H1 (cell line): ENCODE measurements at regions not wholly inside any gene's neighbourhood (a gene's known extent, or its start where the extent isn't known, plus 50 kb on each side); places are given as distances from the start of the nearest gene placed in this dataset.

Experiments
- CTCF ChIA-PET: fragments of 300-600 bp; sonication (Branson Sonifier 250); formaldehyde crosslinking; loops from one replicate; lab custom pipeline; 2021; ENCODE audit not compliant: partially characterized antibody; lab: Charles Lee
- POLR2A ChIA-PET: fragments of 300-600 bp; sonication (Branson Sonifier 250); formaldehyde crosslinking; loops from one replicate; lab custom pipeline; 2021; ENCODE audit warnings: inconsistent platforms; ENCODE audit not compliant: partially characterized antibody; lab: Charles Lee
- DNase-seq, 2 experiments: peaks; one replicate each; pipeline versions ENCODE4 v3.0.0 to v3.0.0-alpha.2; 2010 to 2022; ENCODE audit warnings: low spot score in 2 of 2, low read depth in 1 of 2, mixed read lengths in 1 of 2
- FAIRE-seq: peaks from 2 replicates; lab custom pipeline; 2011; peaks lifted over from hg19 to GRCh38; lab: Jason Lieb, UNC
- H2AFZ ChIP-seq: 2 replicates; pipeline ENCODE4 v1.8.1; 2012; ENCODE audit warnings: low read length, inconsistent platforms
- H2AK5ac ChIP-seq: 2 replicates; pipeline ENCODE4 v1.6.1; 2013; ENCODE audit warnings: low read depth, low read length
- H2BK120ac ChIP-seq: replicated peaks from 2 replicates; pipeline ENCODE3; 2013; ENCODE audit warnings: low read depth, low read length, inconsistent platforms
- H2BK12ac ChIP-seq: 2 replicates; pipeline ENCODE4 v1.6.1; 2013; ENCODE audit warnings: low read depth, low read length
- H2BK15ac ChIP-seq: 2 replicates; pipeline ENCODE4 v1.6.1; 2013; ENCODE audit warnings: low read length
- H2BK20ac ChIP-seq: 2 replicates; pipeline ENCODE4 v1.6.1; 2013; ENCODE audit warnings: low read length
- H2BK5ac ChIP-seq: 2 replicates; pipeline ENCODE4 v1.6.1; 2013; ENCODE audit warnings: low read depth, low read length
- H3K14ac ChIP-seq: 2 replicates; pipeline ENCODE4 v1.6.1; 2013; ENCODE audit warnings: inconsistent platforms; ENCODE audit not compliant: insufficient read length
- H3K18ac ChIP-seq: 2 replicates; pipeline ENCODE4 v1.6.1; 2013; ENCODE audit warnings: low read length; ENCODE audit errors: extremely low read depth
- H3K23ac ChIP-seq: 2 replicates; pipeline ENCODE4 v1.6.1; 2013; ENCODE audit warnings: inconsistent platforms; ENCODE audit not compliant: insufficient read length
- H3K23me2 ChIP-seq: 2 replicates; pipeline ENCODE4 v1.6.1; 2013; ENCODE audit warnings: low read depth, low read length
- H3K27ac ChIP-seq: 2 replicates; pipeline ENCODE4 v1.6.1; 2011; ENCODE audit warnings: low read depth, low read length, inconsistent platforms
- H3K27me3 ChIP-seq, 4 experiments: replicated peaks in 1 of 4; 1 replicate in 1 of 4; 2 replicates in 3 of 4; pipeline versions ENCODE4 v1.6.1 to v1.8.1; 2011 to 2013; ENCODE audit warnings: low read length in 3 of 4, mild to moderate bottlenecking in 3 of 4, inconsistent platforms in 2 of 4, mixed read lengths in 2 of 4, moderate library complexity in 1 of 4; ENCODE audit not compliant: control insufficient read depth in 3 of 4, insufficient read depth in 3 of 4; ENCODE audit errors: extremely low read depth in 1 of 4
- H3K36me3 ChIP-seq, 4 experiments: 2 replicates each; pipeline versions ENCODE4 v1.6.1 to v1.8.1; 2011 to 2013; ENCODE audit warnings: mild to moderate bottlenecking in 4 of 4, low read length in 3 of 4, moderate library complexity in 2 of 4, control low read depth in 1 of 4, inconsistent platforms in 1 of 4; ENCODE audit not compliant: insufficient read depth in 4 of 4, control insufficient read depth in 2 of 4
- H3K4ac ChIP-seq: replicated peaks from 2 replicates; pipeline ENCODE3; 2013; ENCODE audit warnings: low read length, low read depth, mixed read lengths, inconsistent platforms; ENCODE audit not compliant: insufficient read length
- H3K4me1 ChIP-seq, 4 experiments: replicated peaks in 1 of 4; 1 replicate in 1 of 4; 2 replicates in 3 of 4; pipeline versions ENCODE4 v1.6.1 to v1.8.1; 2011 to 2013; ENCODE audit warnings: low read length in 3 of 4, inconsistent platforms in 2 of 4, mixed read lengths in 1 of 4; ENCODE audit not compliant: insufficient read depth in 4 of 4, control insufficient read depth in 3 of 4
- H3K4me2 ChIP-seq, 2 experiments: 2 replicates each; pipeline versions ENCODE4 v1.6.1 to v1.8.1; 2011 to 2013; ENCODE audit warnings: low read depth in 2 of 2, low read length in 2 of 2, control low read depth in 1 of 2, inconsistent platforms in 1 of 2, mild to moderate bottlenecking in 1 of 2; ENCODE audit not compliant: insufficient read depth in 1 of 2
- H3K4me3 ChIP-seq, 4 experiments: fragments of 200-600, 300-600 bp in 1 of 4; sonication (generic), shearing (Covaris generic), sonication (Bioruptor Twin) in 1 of 4; 2 replicates each; pipeline versions ENCODE4 v1.5.1 to v1.8.1; 2011 to 2016; ENCODE audit warnings: low read length in 4 of 4, low read depth in 3 of 4, control low read depth in 2 of 4, inconsistent platforms in 2 of 4, mild to moderate bottlenecking in 2 of 4, mixed read lengths in 1 of 4, moderate library complexity in 1 of 4; ENCODE audit not compliant: insufficient read depth in 2 of 4; ENCODE audit errors: extremely low read depth in 1 of 4
- H3K56ac ChIP-seq: replicated peaks from 2 replicates; pipeline ENCODE3; 2013; ENCODE audit warnings: low read depth, mild to moderate bottlenecking, mixed read lengths, low read length, inconsistent platforms; ENCODE audit not compliant: insufficient read length
- H3K79me1 ChIP-seq: 2 replicates; pipeline ENCODE4 v1.6.1; 2013; ENCODE audit warnings: low read depth, low read length, control low read depth
- H3K79me2 ChIP-seq, 2 experiments: 2 replicates each; pipeline versions ENCODE4 v1.6.1 to v1.8.1; 2012 to 2013; ENCODE audit warnings: low read length in 2 of 2, mild to moderate bottlenecking in 2 of 2, inconsistent platforms in 1 of 2; ENCODE audit not compliant: insufficient read depth in 2 of 2, control insufficient read depth in 1 of 2
- H3K9ac ChIP-seq, 4 experiments: replicated peaks in 1 of 4; 1 replicate in 1 of 4; 2 replicates in 3 of 4; pipeline versions ENCODE4 v1.6.1 to v1.8.1; 2011 to 2013; ENCODE audit warnings: low read depth in 3 of 4, low read length in 3 of 4, control low read depth in 2 of 4, mild to moderate bottlenecking in 2 of 4, moderate library complexity in 2 of 4, inconsistent platforms in 1 of 4; ENCODE audit errors: extremely low read depth in 1 of 4
- H3K9me3 ChIP-seq, 2 experiments: 2 replicates each; pipeline versions ENCODE4 v1.6.1 to v1.8.1; 2012 to 2013; ENCODE audit warnings: mild to moderate bottlenecking in 2 of 2, moderate library complexity in 2 of 2, control low read depth in 1 of 2, inconsistent platforms in 1 of 2, low read depth in 1 of 2, low read length in 1 of 2, mixed read lengths in 1 of 2; ENCODE audit not compliant: insufficient read depth in 2 of 2
- H4K20me1 ChIP-seq, 2 experiments: replicated peaks in 1 of 2; 2 replicates each; pipeline versions ENCODE3 to v1.8.1; 2011 to 2013; ENCODE audit warnings: inconsistent platforms in 2 of 2, low read length in 2 of 2, mild to moderate bottlenecking in 1 of 2; ENCODE audit not compliant: insufficient read depth in 2 of 2, control insufficient read depth in 1 of 2
- H4K5ac ChIP-seq: 2 replicates; pipeline ENCODE4 v1.6.1; 2013; ENCODE audit warnings: low read length, low read depth, mixed read lengths, inconsistent platforms; ENCODE audit not compliant: insufficient read length
- H4K8ac ChIP-seq: 2 replicates; pipeline ENCODE4 v1.8.0; 2013; ENCODE audit warnings: mild to moderate bottlenecking, moderate library complexity, low read length, inconsistent platforms; ENCODE audit not compliant: insufficient read depth; ENCODE audit errors: extremely low read depth
- H4K91ac ChIP-seq: replicated peaks from 2 replicates; pipeline ENCODE3; 2013; ENCODE audit warnings: low read length, mixed read lengths, inconsistent platforms; ENCODE audit not compliant: insufficient read length
- ASH2L ChIP-seq: fragments of 200-600, 300-600 bp; sonication (generic); IDR thresholded peaks from one replicate; pipeline ENCODE4 v1.7.1; 2017; ENCODE audit warnings: low read length
- BCL11A ChIP-seq, 2 experiments: IDR thresholded peaks; one replicate each; pipeline ENCODE4 v1.6.1; 2011; ENCODE audit warnings: low read depth in 2 of 2, low read length in 2 of 2, mild to moderate bottlenecking in 2 of 2
- EZH2 ChIP-seq: fragments of 200-600 bp; sonication (generic); IDR thresholded peaks from 2 replicates; pipeline ENCODE4 v1.7.1; 2012; ENCODE audit warnings: low read depth, mild to moderate bottlenecking, moderate library complexity, low read length, inconsistent platforms; ENCODE audit not compliant: severe bottlenecking
- HDAC6 ChIP-seq: IDR thresholded peaks from one replicate; pipeline ENCODE4 v1.7.1; 2012; ENCODE audit warnings: low read depth, mild to moderate bottlenecking, inconsistent platforms, low read length, moderate library complexity
- KDM4A ChIP-seq: IDR thresholded peaks from one replicate; pipeline ENCODE4 v1.7.1; 2012; ENCODE audit warnings: low read depth, mild to moderate bottlenecking, moderate library complexity, low read length, inconsistent platforms; ENCODE audit not compliant: severe bottlenecking
- SAP30 ChIP-seq: fragments of 300-600 bp; sonication (generic); IDR thresholded peaks from 2 replicates; pipeline ENCODE4 v1.7.1; 2012; ENCODE audit warnings: low read length, moderate library complexity, mild to moderate bottlenecking, inconsistent platforms; ENCODE audit not compliant: insufficient read depth, insufficient replicate concordance
- SIRT6 ChIP-seq: IDR thresholded peaks from one replicate; pipeline ENCODE4 v1.7.1; 2012; ENCODE audit warnings: low read length, inconsistent platforms
- SUZ12 ChIP-seq: fragments of 200-600 bp; sonication (generic); IDR thresholded peaks from 2 replicates; pipeline ENCODE4 v1.6.1; 2012; ENCODE audit warnings: mild to moderate bottlenecking, inconsistent platforms, low read length, moderate library complexity, mixed read lengths
- TAF1 ChIP-seq: IDR thresholded peaks from 2 replicates; pipeline ENCODE4 v1.6.1; 2011; ENCODE audit warnings: mild to moderate bottlenecking, low read depth, low read length
- TBP ChIP-seq: IDR thresholded peaks from 2 replicates; pipeline ENCODE4 v1.6.1; 2011; ENCODE audit warnings: low read depth, low read length, improper control_type of control experiment
- WGBS, 2 experiments: shearing (Covaris generic) in 1 of 2; methylation state at CpG; one replicate each; pipeline versions ENCODE4 v1.1.6 to v1.1.7; 2013 to 2015; ENCODE audit warnings: low lambda C conversion rate in 2 of 2, mixed read lengths in 2 of 2, inconsistent platforms in 1 of 2, low coverage in 1 of 2, missing lambda C conversion rate in 1 of 2; ENCODE audit not compliant: insufficient replicate concordance in 2 of 2, insufficient coverage in 1 of 2, insufficient read length in 1 of 2; ENCODE audit errors: extremely low coverage in 1 of 2, missing lambda C conversion rate in 1 of 2; 5-methylcytosine and 5-hydroxymethylcytosine counted together

DNA sequence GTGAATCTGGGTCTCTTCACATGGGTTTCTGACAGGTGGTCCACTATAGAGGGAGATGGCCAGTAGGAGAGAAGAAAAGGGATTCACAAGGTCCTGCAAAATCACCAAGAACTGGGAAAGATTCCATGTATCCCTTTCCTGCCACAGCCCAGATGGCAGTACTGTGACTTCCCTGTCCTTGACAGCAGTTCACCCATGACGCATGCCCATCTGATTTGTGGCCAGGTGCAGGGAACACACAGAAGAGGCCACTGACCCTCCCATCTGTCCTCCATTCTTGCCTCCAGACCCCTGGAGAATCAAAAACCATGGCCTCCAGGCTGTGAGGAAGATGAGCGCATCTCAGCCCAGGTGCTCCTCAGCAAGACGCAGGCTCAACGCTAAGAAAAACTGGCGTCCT, 183.1 kb upstream of the RREB1 start:
- no peak overlapping the region for H3K56ac ChIP-seq
- TF ChIP-seq KDM4A (no peak), SAP30 (no peak), BCL11A (IDR thresholded peaks at IDR 0.05; ENCODE audit: low read depth in 2 of 2, low read length in 2 of 2) (no peak), ASH2L (no peak), HDAC6 (no peak), SUZ12 (no peak), TBP (no peak), EZH2 (no peak), SIRT6 (no peak), TAF1 (no peak)

More for the DNA sequence above, 183.1 kb upstream of the RREB1 start:
- Histone ChIP-seq H2BK120ac (no peak overlapping the region), H3K27ac (no peak overlapping the region), H3K14ac (no peak overlapping the region), H3K18ac (no peak overlapping the region), H4K20me1 (no peaks in the 10 kb centered on the region), H3K4me3 (no peak overlapping the region), H3K4me2 (no peak overlapping the region), H4K91ac (no peak overlapping the region), H3K23me2 (no peaks in the 10 kb centered on the region), H4K5ac (no peak overlapping the region), H3K79me2 (no peaks in the 10 kb centered on the region), H3K4ac (no peak overlapping the region), H4K8ac (no peak overlapping the region), H3K9me3 (peaks cover 0 to 4% of the 10 kb centered on the region in 2 experiments; a peak in 1 of 4 replicates), H2AFZ (no peak overlapping the region), H2BK12ac (no peak overlapping the region), H2AK5ac (no peak overlapping the region), H2BK5ac (no peak overlapping the region), H2BK20ac (no peak overlapping the region), H2BK15ac (no peak overlapping the region), H3K36me3 (no peaks in the 10 kb centered on the region), H3K4me1 (no peaks in the 10 kb centered on the region), H3K79me1 (no peaks in the 10 kb centered on the region), H3K27me3 (no peaks in the 10 kb centered on the region), H3K23ac (no peak overlapping the region), H3K9ac (no peak overlapping the region)
- ChIA-PET CTCF (no interaction called here), POLR2A (no interaction called here)
- 100% methylated on average over 5 of the region's 5 CpGs; no CpG with 5 or more reads in 1 of the 2 experiments for WGBS, 2 experiments
- no peak for FAIRE-seq
- DNase-seq: no peak
